ENCODE measurements at regions not wholly inside any gene's neighbourhood (a gene's known extent, or its start where the extent isn't known, plus 50 kb on each side); places are given as distances from the start of the nearest gene placed in this dataset.

DNA sequence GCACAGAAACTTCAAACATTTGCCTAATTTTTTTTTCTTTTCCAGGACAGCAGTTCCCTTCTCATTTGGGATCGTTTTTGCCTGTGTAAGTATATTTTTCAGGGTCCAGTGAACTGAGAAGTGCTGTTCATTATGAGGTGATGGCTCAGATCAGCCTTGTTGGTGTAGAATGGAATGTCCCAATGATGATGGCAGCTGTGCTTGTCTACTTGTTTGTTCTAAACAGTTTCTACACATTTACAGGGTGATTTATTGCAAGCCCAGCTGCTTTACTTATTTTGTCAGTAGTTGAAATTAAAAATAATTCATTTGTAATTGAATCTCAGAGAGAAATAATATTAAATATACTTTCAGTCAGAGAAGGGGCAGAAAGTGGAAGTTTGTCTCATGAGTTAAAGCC, 337.6 kb upstream of the SEMA6A start:
- no peak for DNase-seq (ENCODE audit: extremely low read depth, insufficient read length)
- TF ChIP-seq, protein P1, sequence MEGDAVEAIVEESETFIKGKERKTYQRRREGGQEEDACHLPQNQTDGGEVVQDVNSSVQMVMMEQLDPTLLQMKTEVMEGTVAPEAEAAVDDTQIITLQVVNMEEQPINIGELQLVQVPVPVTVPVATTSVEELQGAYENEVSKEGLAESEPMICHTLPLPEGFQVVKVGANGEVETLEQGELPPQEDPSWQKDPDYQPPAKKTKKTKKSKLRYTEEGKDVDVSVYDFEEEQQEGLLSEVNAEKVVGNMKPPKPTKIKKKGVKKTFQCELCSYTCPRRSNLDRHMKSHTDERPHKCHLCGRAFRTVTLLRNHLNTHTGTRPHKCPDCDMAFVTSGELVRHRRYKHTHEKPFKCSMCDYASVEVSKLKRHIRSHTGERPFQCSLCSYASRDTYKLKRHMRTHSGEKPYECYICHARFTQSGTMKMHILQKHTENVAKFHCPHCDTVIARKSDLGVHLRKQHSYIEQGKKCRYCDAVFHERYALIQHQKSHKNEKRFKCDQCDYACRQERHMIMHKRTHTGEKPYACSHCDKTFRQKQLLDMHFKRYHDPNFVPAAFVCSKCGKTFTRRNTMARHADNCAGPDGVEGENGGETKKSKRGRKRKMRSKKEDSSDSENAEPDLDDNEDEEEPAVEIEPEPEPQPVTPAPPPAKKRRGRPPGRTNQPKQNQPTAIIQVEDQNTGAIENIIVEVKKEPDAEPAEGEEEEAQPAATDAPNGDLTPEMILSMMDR (IDR thresholded peaks at IDR 0.05; ENCODE audit: insufficient read depth, low read length, poor library complexity, severe bottlenecking) = no peak
- Histone ChIP-seq H3K36me3 (ENCODE audit: control insufficient read depth, insufficient read depth, low read length) (no peaks in the 10 kb centered on the region), H3K27me3 (replicated peaks; ENCODE audit: control insufficient read depth, insufficient read depth, low read length) (no peaks in the 10 kb centered on the region), H3K4me3 (replicated peaks; ENCODE audit: low read depth, low read length) (no peak overlapping the region)

DNA sequence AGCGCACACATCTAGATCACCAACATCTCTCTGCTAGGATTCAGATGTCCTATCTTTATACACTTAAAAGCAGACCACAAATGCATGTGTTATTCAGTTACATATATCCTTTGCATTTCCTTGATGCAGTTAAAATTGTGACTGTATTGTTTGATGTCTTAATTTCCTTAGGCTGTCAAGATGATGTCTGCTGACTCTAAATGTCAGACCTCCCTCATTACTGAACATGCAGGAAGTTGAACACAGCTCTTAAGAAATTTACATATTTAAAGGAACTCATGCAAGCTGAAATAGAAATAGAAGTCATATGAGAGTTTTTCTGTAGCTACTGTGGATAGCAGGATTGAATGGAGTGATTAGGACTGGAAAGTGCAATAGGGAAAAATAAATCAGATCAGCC, 336.5 kb upstream of the SEMA6A start:
- TF ChIP-seq, protein P1 (IDR thresholded peaks at IDR 0.05; ENCODE audit: insufficient read depth, low read length, poor library complexity, severe bottlenecking) = no peak
- Histone ChIP-seq H3K36me3 (ENCODE audit: control insufficient read depth, insufficient read depth, low read length) (no peaks in the 10 kb centered on the region), H3K4me3 (replicated peaks; ENCODE audit: low read depth, low read length) (no peak overlapping the region), H3K27me3 (replicated peaks; ENCODE audit: control insufficient read depth, insufficient read depth, low read length) (no peaks in the 10 kb centered on the region)
- DNase-seq (ENCODE audit: extremely low read depth, insufficient read length) = no peak

- DNase-seq (ENCODE audit: extremely low read depth, insufficient read length) = no peak
- no peak overlapping the region for H3K4me3 ChIP-seq (replicated peaks; ENCODE audit: low read depth, low read length)
- H3K36me3 ChIP-seq (ENCODE audit: control insufficient read depth, insufficient read depth, low read length) = no peaks in the 10 kb centered on the region
- TF ChIP-seq, protein P1 (IDR thresholded peaks at IDR 0.05; ENCODE audit: insufficient read depth, low read length, poor library complexity, severe bottlenecking) = no peak
- no peaks in the 10 kb centered on the region for H3K27me3 ChIP-seq (replicated peaks; ENCODE audit: control insufficient read depth, insufficient read depth, low read length)
Observed at GRCh38 chr5:116908537-116908936, 333.9 kb upstream of the SEMA6A start.

DNA sequence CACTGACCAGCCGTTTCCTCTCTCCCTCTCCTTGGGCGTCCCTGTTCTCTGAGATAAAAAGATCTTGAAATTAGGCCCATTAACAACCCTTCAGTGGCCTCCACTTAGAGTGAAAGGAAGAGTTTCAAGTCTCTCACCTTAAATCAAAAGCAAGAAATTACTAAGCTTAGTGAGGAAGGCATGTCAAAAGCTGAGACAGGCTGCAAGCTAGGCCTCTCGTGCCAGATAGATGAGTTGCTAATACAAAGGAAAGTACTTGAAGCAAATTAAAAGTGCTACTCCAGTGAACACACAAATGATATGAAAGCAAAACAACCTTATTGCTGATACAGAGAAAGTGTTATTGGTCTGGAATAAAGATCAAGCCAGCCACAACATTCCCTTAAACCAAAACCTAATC, 331.3 kb upstream of the SEMA6A start:
- H3K36me3 ChIP-seq (ENCODE audit: control insufficient read depth, insufficient read depth, low read length) = no peaks in the 10 kb centered on the region
- no peak overlapping the region for H3K4me3 ChIP-seq (replicated peaks; ENCODE audit: low read depth, low read length)
- TF ChIP-seq, protein P1 (IDR thresholded peaks at IDR 0.05; ENCODE audit: insufficient read depth, low read length, poor library complexity, severe bottlenecking) = no peak
- DNase-seq (ENCODE audit: extremely low read depth, insufficient read length) = no peak
- no peaks in the 10 kb centered on the region for H3K27me3 ChIP-seq (replicated peaks; ENCODE audit: control insufficient read depth, insufficient read depth, low read length)

DNA sequence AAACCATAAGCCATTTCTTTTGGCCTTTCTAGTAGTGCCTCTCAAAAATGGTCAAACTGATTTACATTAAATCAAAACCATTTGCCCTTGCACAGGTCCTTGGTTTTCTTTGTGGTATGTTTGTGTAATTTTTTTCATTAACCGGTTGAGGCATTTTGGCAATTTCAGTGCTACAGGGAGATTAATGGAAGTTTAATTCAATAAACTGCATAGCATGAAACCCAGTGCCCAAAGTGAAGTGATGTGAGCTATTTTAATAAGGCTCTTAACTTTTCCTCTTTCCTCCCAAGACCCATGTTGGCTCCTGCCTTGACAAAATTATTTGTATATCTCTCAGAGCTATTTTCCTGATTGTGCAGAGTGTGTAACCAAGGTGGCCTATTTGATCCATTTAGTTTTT, 326.2 kb upstream of the SEMA6A start:
- TF ChIP-seq, protein P1 (IDR thresholded peaks at IDR 0.05; ENCODE audit: insufficient read depth, low read length, poor library complexity, severe bottlenecking) = no peak
- no peaks in the 10 kb centered on the region for H3K36me3 ChIP-seq (ENCODE audit: control insufficient read depth, insufficient read depth, low read length)
- H3K4me3 ChIP-seq (replicated peaks; ENCODE audit: low read depth, low read length) = no peak overlapping the region
- DNase-seq (ENCODE audit: extremely low read depth, insufficient read length) = no peak
- H3K27me3 ChIP-seq (replicated peaks; ENCODE audit: control insufficient read depth, insufficient read depth, low read length) = no peaks in the 10 kb centered on the region

- H3K4me3 ChIP-seq (replicated peaks; ENCODE audit: low read depth, low read length) = no peak overlapping the region
- no peak for DNase-seq (ENCODE audit: extremely low read depth, insufficient read length)
- TF ChIP-seq, protein P1 (IDR thresholded peaks at IDR 0.05; ENCODE audit: insufficient read depth, low read length, poor library complexity, severe bottlenecking) = no peak
- no peaks in the 10 kb centered on the region for H3K27me3 ChIP-seq (replicated peaks; ENCODE audit: control insufficient read depth, insufficient read depth, low read length)
- no peaks in the 10 kb centered on the region for H3K36me3 ChIP-seq (ENCODE audit: control insufficient read depth, insufficient read depth, low read length)
Observed at GRCh38 chr5:116898917-116899316, 324.3 kb upstream of the SEMA6A start.

All from GM06990 (cell line).